ENCODE measurements at regions not wholly inside any gene's neighbourhood (a gene's known extent, or its start where the extent isn't known, plus 50 kb on each side); places are given as distances from the start of the nearest gene placed in this dataset.

- H3K4me3 ChIP-seq (ENCODE audit: control insufficient read depth in 2 of 3, extremely low read depth in 1 of 3, insufficient read depth in 2 of 3, low read depth in 1 of 3, low read length in 3 of 3) = no peak overlapping the region
- H3K36me3 ChIP-seq (ENCODE audit: control insufficient read depth in 2 of 2, extremely low read depth in 1 of 2, insufficient read depth in 2 of 2, low read length in 2 of 2) = no peaks in the 10 kb centered on the region
- no peaks in the 10 kb centered on the region for H3K9me3 ChIP-seq (ENCODE audit: control insufficient read depth, low read depth, low read length)
- dilution Hi-C loops (cut with MboI; ENCODE audit: extremely low pct_ligation_motif_present, low sequenced_read_pairs) = no loop called here
- no peak overlapping the region for H3K4me2 ChIP-seq (ENCODE audit: control insufficient read depth, extremely low read depth, insufficient read depth, low read depth, low read length)
- FAIRE-seq (no peak), DNase-seq (ENCODE audit: low read depth, low spot score) (no peak)
- H3K27me3 ChIP-seq (ENCODE audit: control insufficient read depth, extremely low read depth, insufficient read depth, low read length) = no peaks in the 10 kb centered on the region
- H3K9me1 ChIP-seq (ENCODE audit: control insufficient read depth, extremely low read depth, insufficient read depth, low read length) = no peaks in the 10 kb centered on the region
- H3K9ac ChIP-seq (ENCODE audit: control insufficient read depth, extremely low read depth, insufficient read depth, low read length) = no peak overlapping the region
- TF ChIP-seq EZH2 (IDR thresholded peaks at IDR 0.05; ENCODE audit: low read length) (no peak), CTCF (optimal IDR thresholded peaks at IDR 0.05 in 1 of 3, IDR thresholded peaks at IDR 0.05 in 1 of 3, conservative IDR thresholded peaks at IDR 0.05 in 1 of 3; ENCODE audit: extremely low read depth in 1 of 3, insufficient read depth in 2 of 3, low read length in 3 of 3) (no peak)
- H2AFZ ChIP-seq (ENCODE audit: control insufficient read depth, low read length) = no peak overlapping the region
- no peaks in the 10 kb centered on the region for H3K4me1 ChIP-seq (ENCODE audit: control insufficient read depth, extremely low read depth, insufficient read depth, low read length)
- no peak overlapping the region for H3K27ac ChIP-seq (ENCODE audit: control insufficient read depth, insufficient read depth, low read length)
- H3K79me2 ChIP-seq (ENCODE audit: control insufficient read depth, insufficient read depth, low read length) = no peaks in the 10 kb centered on the region
- no peaks in the 10 kb centered on the region for H4K20me1 ChIP-seq (ENCODE audit: control insufficient read depth, extremely low read depth, insufficient read depth, low read length)
Observed at GRCh38 chr12:63206909-63207308, 55.9 kb upstream of the AVPR1A start.

- no peaks in the 10 kb centered on the region for H3K27me3 ChIP-seq (ENCODE audit: control insufficient read depth, extremely low read depth, insufficient read depth, low read length)
- no peaks in the 10 kb centered on the region for H3K79me2 ChIP-seq (ENCODE audit: control insufficient read depth, insufficient read depth, low read length)
- H3K9ac ChIP-seq (ENCODE audit: control insufficient read depth, extremely low read depth, insufficient read depth, low read length) = no peak overlapping the region
- DNase-seq (ENCODE audit: low read depth, low spot score) (no peak), FAIRE-seq (no peak)
- no peaks in the 10 kb centered on the region for H3K9me3 ChIP-seq (ENCODE audit: control insufficient read depth, low read depth, low read length)
- no peak overlapping the region for H2AFZ ChIP-seq (ENCODE audit: control insufficient read depth, low read length)
- H3K4me3 ChIP-seq (ENCODE audit: control insufficient read depth in 2 of 3, extremely low read depth in 1 of 3, insufficient read depth in 2 of 3, low read depth in 1 of 3, low read length in 3 of 3) = no peak overlapping the region
- H3K27ac ChIP-seq (ENCODE audit: control insufficient read depth, insufficient read depth, low read length) = no peak overlapping the region
- dilution Hi-C loops (cut with MboI; ENCODE audit: extremely low pct_ligation_motif_present, low sequenced_read_pairs) = no loop called here
- H3K4me2 ChIP-seq (ENCODE audit: control insufficient read depth, extremely low read depth, insufficient read depth, low read depth, low read length) = no peak overlapping the region
- no peaks in the 10 kb centered on the region for H4K20me1 ChIP-seq (ENCODE audit: control insufficient read depth, extremely low read depth, insufficient read depth, low read length)
- no peaks in the 10 kb centered on the region for H3K4me1 ChIP-seq (ENCODE audit: control insufficient read depth, extremely low read depth, insufficient read depth, low read length)
- TF ChIP-seq EZH2 (IDR thresholded peaks at IDR 0.05; ENCODE audit: low read length) (no peak), CTCF (optimal IDR thresholded peaks at IDR 0.05 in 1 of 3, IDR thresholded peaks at IDR 0.05 in 1 of 3, conservative IDR thresholded peaks at IDR 0.05 in 1 of 3; ENCODE audit: extremely low read depth in 1 of 3, insufficient read depth in 2 of 3, low read length in 3 of 3) (no peak)
- no peaks in the 10 kb centered on the region for H3K36me3 ChIP-seq (ENCODE audit: control insufficient read depth in 2 of 2, extremely low read depth in 1 of 2, insufficient read depth in 2 of 2, low read length in 2 of 2)
- H3K9me1 ChIP-seq (ENCODE audit: control insufficient read depth, extremely low read depth, insufficient read depth, low read length) = no peaks in the 10 kb centered on the region
Observed at GRCh38 chr12:63206494-63206893, 55.5 kb upstream of the AVPR1A start.
